ENCODE measurements at regions not wholly inside any gene's neighbourhood (a gene's known extent, or its start where the extent isn't known, plus 50 kb on each side); places are given as distances from the start of the nearest gene placed in this dataset.

DNA sequence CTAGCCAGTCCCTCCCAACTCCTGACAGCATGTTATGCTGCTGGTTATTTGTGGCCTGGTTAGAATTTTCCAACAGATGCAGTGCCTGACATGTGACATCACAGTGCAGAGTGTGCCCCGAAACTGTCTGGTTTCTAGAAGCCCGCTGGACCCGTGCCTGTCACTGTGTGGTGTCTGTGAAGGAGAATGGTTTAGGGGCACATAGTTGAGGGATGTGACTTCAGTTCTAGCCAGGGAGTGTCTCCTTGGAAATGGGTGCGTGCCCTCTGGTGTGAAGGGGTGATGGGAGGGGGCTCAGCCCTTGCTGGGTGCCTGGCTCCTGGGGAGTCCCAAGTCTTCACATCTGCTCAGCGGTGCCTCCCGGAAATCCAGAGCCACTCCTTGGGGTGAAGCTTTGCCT, 303.6 kb downstream of the GLRX3 start:
- TF ChIP-seq, protein P1, sequence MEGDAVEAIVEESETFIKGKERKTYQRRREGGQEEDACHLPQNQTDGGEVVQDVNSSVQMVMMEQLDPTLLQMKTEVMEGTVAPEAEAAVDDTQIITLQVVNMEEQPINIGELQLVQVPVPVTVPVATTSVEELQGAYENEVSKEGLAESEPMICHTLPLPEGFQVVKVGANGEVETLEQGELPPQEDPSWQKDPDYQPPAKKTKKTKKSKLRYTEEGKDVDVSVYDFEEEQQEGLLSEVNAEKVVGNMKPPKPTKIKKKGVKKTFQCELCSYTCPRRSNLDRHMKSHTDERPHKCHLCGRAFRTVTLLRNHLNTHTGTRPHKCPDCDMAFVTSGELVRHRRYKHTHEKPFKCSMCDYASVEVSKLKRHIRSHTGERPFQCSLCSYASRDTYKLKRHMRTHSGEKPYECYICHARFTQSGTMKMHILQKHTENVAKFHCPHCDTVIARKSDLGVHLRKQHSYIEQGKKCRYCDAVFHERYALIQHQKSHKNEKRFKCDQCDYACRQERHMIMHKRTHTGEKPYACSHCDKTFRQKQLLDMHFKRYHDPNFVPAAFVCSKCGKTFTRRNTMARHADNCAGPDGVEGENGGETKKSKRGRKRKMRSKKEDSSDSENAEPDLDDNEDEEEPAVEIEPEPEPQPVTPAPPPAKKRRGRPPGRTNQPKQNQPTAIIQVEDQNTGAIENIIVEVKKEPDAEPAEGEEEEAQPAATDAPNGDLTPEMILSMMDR (IDR thresholded peaks at IDR 0.05 in 4 of 5, conservative IDR thresholded peaks at IDR 0.05 in 1 of 5): no peak
- TF ChIP-seq POLR2A (IDR thresholded peaks at IDR 0.05): no peak
